Gastroesophageal sphincter (tissue), 4 donors: ENCODE measurements at regions not wholly inside any gene's neighbourhood (a gene's known extent, or its start where the extent isn't known, plus 50 kb on each side); places are given as distances from the start of the nearest gene placed in this dataset.

Source experiments
- ATAC-seq: fragments of 150-250 bp; one replicate; pipeline ENCODE4 v1.9.1; 2016; ENCODE audit warnings: mild to moderate bottlenecking, moderate library complexity
- H3K27ac ChIP-seq, 4 donors: fragments of 200-600 bp; sonication (generic) in 3 of 4; 1 replicate in 3 of 4; 2 replicates in 1 of 4; pipeline ENCODE4 v1.5.1; 2016 to 2019
- H3K27me3 ChIP-seq: fragments of 200-600 bp; sonication (generic); one replicate; pipeline ENCODE4 v1.5.1; 2019
- H3K36me3 ChIP-seq, 2 donors: fragments of 200-600 bp; sonication (generic); one replicate each; pipeline ENCODE4 v1.5.1; 2019; ENCODE audit warnings: control low read depth in 1 of 2
- H3K4me1 ChIP-seq, 3 donors: fragments of 200-600 bp; sonication (generic); 1 replicate in 2 of 3; 2 replicates in 1 of 3; pipeline ENCODE4 v1.5.1; 2016 to 2019; ENCODE audit warnings: control low read depth in 2 of 3
- H3K4me3 ChIP-seq, 2 donors: fragments of 200-600 bp; sonication (generic); one replicate each; pipeline ENCODE4 v1.5.1; 2019; ENCODE audit warnings: mild to moderate bottlenecking in 1 of 2, moderate library complexity in 1 of 2
- H3K9me3 ChIP-seq, 3 donors: fragments of 200-600 bp; sonication (generic); one replicate each; pipeline ENCODE4 v1.5.1; 2017 to 2019; ENCODE audit warnings: control low read depth in 2 of 3
- CTCF ChIP-seq, 4 experiments: fragments of 200-600 bp in 2 of 4; fragments of 450-650 bp in 2 of 4; sonication (generic) in 1 of 4; IDR thresholded peaks; one replicate each; pipeline ENCODE4 v1.5.1; 2017 to 2019; ENCODE audit warnings: antibody characterized with exemption in 4 of 4, mild to moderate bottlenecking in 2 of 4, moderate library complexity in 2 of 4
- EP300 ChIP-seq: sonication (generic); formaldehyde crosslinking; IDR thresholded peaks from one replicate; pipeline ENCODE4 v1.6.1; 2017; ENCODE audit warnings: antibody characterized with exemption, mild to moderate bottlenecking
- POLR2A ChIP-seq, 2 donors: fragments of 450-650 bp; IDR thresholded peaks; one replicate each; pipeline ENCODE4 v1.6.1; 2017; ENCODE audit warnings: antibody characterized with exemption in 2 of 2, mild to moderate bottlenecking in 2 of 2, moderate library complexity in 1 of 2
- POLR2AphosphoS5 ChIP-seq: sonication (generic); formaldehyde crosslinking; IDR thresholded peaks from one replicate; pipeline ENCODE4 v1.6.1; 2017; ENCODE audit warnings: antibody characterized with exemption
- WGBS, 2 donors: methylation state at CpG; one replicate each; pipeline ENCODE4 v1.1.5; 2018; ENCODE audit warnings: low coverage in 1 of 2; 5-methylcytosine and 5-hydroxymethylcytosine counted together

GRCh38 chrX:39361736-39362135 lies 560.5 kb downstream of the MID1IP1 start:
- no peaks in the 10 kb centered on the region for H3K27me3 ChIP-seq
- no peak for ATAC-seq
- H3K36me3 ChIP-seq, result no peaks in the 10 kb centered on the region
- no peak overlapping the region for H3K27ac ChIP-seq
- no peaks in the 10 kb centered on the region for H3K9me3 ChIP-seq
- no peaks in the 10 kb centered on the region for H3K4me1 ChIP-seq
- TF ChIP-seq CTCF (IDR thresholded peaks at IDR 0.05) (no peak), EP300 (no peak), POLR2A (IDR thresholded peaks at IDR 0.05) (no peak), POLR2AphosphoS5 (no peak)
- H3K4me3 ChIP-seq, result no peak overlapping the region

- no peaks in the 10 kb centered on the region for H3K9me3 ChIP-seq
- no peak overlapping the region for H3K27ac ChIP-seq
- no peaks in the 10 kb centered on the region for H3K36me3 ChIP-seq
- H3K4me3 ChIP-seq, result no peak overlapping the region
- no peak for ATAC-seq
- TF ChIP-seq EP300 (no peak), POLR2A (IDR thresholded peaks at IDR 0.05) (no peak), CTCF (IDR thresholded peaks at IDR 0.05) (no peak), POLR2AphosphoS5 (no peak)
- H3K27me3 ChIP-seq, result no peaks in the 10 kb centered on the region
- no peaks in the 10 kb centered on the region for H3K4me1 ChIP-seq
- 60% methylated on average over 1 of the region's 5 CpGs; no CpG with 5 or more reads in 1 of the 2 donors for WGBS, 2 donors
Measured at GRCh38 chrX:39367416-39367815, 566.2 kb downstream of the MID1IP1 start.

GRCh38 chrX:39372115-39372514 lies 570.9 kb downstream of the MID1IP1 start:
- H3K4me3 ChIP-seq, result no peak overlapping the region
- TF ChIP-seq CTCF (IDR thresholded peaks at IDR 0.05) (no peak), POLR2A (IDR thresholded peaks at IDR 0.05) (no peak), EP300 (no peak), POLR2AphosphoS5 (no peak)

DNA sequence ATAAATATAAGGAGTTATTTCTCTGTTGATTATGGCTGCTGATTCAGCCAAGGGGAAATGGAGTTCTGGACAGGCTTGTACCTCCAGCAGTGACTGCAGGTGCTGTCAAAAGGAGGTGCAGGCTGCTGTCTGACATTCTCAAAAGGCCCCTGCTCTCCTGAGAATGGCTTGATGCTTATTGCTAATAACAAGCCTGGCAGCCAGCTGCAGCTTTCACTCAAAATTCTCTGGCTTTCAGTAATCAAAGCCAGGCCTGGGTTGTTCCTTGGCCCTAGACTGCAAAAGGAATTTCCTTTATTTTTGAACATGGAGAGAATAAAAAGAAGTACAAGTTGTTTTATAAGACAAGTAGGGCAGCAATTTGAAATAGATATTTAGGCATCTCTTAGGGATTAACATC lies 575.9 kb downstream of the MID1IP1 start:
- Histone ChIP-seq H3K4me1 (no peaks in the 10 kb centered on the region), H3K4me3 (no peak overlapping the region), H3K36me3 (no peaks in the 10 kb centered on the region), H3K27ac (no peak overlapping the region), H3K9me3 (no peaks in the 10 kb centered on the region), H3K27me3 (no peaks in the 10 kb centered on the region)
- no peak for ATAC-seq
- TF ChIP-seq POLR2A (IDR thresholded peaks at IDR 0.05) (no peak), CTCF (IDR thresholded peaks at IDR 0.05) (no peak), POLR2AphosphoS5 (no peak), EP300 (no peak)

More at GRCh38 chrX:39372115-39372514, 570.9 kb downstream of the MID1IP1 start:
- Histone ChIP-seq H3K27ac (no peak overlapping the region), H3K4me1 (no peaks in the 10 kb centered on the region), H3K36me3 (no peaks in the 10 kb centered on the region), H3K9me3 (no peaks in the 10 kb centered on the region), H3K27me3 (no peaks in the 10 kb centered on the region)
- ATAC-seq, result no peak
- WGBS, 2 donors, result 93% methylated on average over 3 of the region's 3 CpGs; no CpG with 5 or more reads in 1 of the 2 donors

DNA sequence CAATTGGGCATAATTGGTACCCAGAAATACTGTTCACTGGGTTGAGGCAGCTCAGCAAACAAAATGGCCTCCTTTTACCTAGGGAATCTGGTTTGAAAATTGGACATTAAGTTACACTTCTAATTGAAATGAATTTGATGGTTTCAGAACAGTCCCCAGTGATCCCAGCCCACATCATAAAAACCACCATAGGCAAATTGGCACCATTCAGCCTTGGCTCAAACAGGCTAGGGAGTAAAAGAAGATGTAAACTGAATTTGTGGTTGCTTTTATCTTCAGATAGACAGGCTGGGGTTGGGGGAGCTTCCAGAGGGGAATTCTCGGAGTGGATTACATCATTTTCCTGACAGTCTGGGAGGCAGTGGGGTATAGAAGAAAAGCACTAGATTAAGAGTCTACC lies 576.5 kb downstream of the MID1IP1 start:
- Histone ChIP-seq H3K4me3 (no peak overlapping the region), H3K27ac (no peak overlapping the region), H3K9me3 (no peaks in the 10 kb centered on the region), H3K27me3 (no peaks in the 10 kb centered on the region), H3K36me3 (no peaks in the 10 kb centered on the region), H3K4me1 (no peaks in the 10 kb centered on the region)
- no peak for ATAC-seq
- 80 to 100% methylated on average over 1 of the region's 1 CpG for WGBS, 2 donors
- TF ChIP-seq POLR2A (IDR thresholded peaks at IDR 0.05) (no peak), CTCF (IDR thresholded peaks at IDR 0.05) (no peak), POLR2AphosphoS5 (no peak), EP300 (no peak)
